ENCODE measurements at regions not wholly inside any gene's neighbourhood (a gene's known extent, or its start where the extent isn't known, plus 50 kb on each side); places are given as distances from the start of the nearest gene placed in this dataset.

GRCh38 chr3:35276568-35276967 lies 362.8 kb upstream of the ARPP21 start:
- TF ChIP-seq, protein P1, sequence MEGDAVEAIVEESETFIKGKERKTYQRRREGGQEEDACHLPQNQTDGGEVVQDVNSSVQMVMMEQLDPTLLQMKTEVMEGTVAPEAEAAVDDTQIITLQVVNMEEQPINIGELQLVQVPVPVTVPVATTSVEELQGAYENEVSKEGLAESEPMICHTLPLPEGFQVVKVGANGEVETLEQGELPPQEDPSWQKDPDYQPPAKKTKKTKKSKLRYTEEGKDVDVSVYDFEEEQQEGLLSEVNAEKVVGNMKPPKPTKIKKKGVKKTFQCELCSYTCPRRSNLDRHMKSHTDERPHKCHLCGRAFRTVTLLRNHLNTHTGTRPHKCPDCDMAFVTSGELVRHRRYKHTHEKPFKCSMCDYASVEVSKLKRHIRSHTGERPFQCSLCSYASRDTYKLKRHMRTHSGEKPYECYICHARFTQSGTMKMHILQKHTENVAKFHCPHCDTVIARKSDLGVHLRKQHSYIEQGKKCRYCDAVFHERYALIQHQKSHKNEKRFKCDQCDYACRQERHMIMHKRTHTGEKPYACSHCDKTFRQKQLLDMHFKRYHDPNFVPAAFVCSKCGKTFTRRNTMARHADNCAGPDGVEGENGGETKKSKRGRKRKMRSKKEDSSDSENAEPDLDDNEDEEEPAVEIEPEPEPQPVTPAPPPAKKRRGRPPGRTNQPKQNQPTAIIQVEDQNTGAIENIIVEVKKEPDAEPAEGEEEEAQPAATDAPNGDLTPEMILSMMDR (conservative IDR thresholded peaks at IDR 0.05), result no peak
- TF ChIP-seq ZFX (IDR thresholded peaks at IDR 0.05), result no peak
